Hepatocyte (in vitro differentiated cells): ENCODE measurements at regions not wholly inside any gene's neighbourhood (a gene's known extent, or its start where the extent isn't known, plus 50 kb on each side); places are given as distances from the start of the nearest gene placed in this dataset.
A peak's percentile ranks its signal among the peaks of the same experiment; 100 is the strongest.

Experiments
- DNase-seq: peaks from one replicate; pipeline ENCODE4 v3.0.0-alpha.2; 2016; ENCODE audit warnings: low spot score
- H2AFZ ChIP-seq: fragments of 200-600 bp; sonication (generic); 2 replicates; pipeline ENCODE4 v1.6.0; 2016; ENCODE audit warnings: antibody characterized with exemption, mild to moderate bottlenecking
- H3K27ac ChIP-seq: fragments of 200-600 bp; sonication (generic); 2 replicates; pipeline ENCODE4 v1.5.1; 2016; ENCODE audit warnings: mild to moderate bottlenecking
- H3K27me3 ChIP-seq: fragments of 200-600 bp; sonication (generic); 2 replicates; pipeline ENCODE4 v1.6.1; 2016
- H3K36me3 ChIP-seq: fragments of 200-600 bp; sonication (generic); replicated peaks from 2 replicates; pipeline ENCODE4 v1.5.1; 2016; ENCODE audit warnings: low read depth; ENCODE audit not compliant: insufficient read depth
- H3K4me1 ChIP-seq: fragments of 200-600 bp; sonication (generic); 2 replicates; pipeline ENCODE4 v1.5.1; 2016; ENCODE audit warnings: mild to moderate bottlenecking, moderate library complexity; ENCODE audit not compliant: insufficient read depth
- H3K4me2 ChIP-seq: fragments of 200-600 bp; sonication (generic); 2 replicates; pipeline ENCODE4 v1.6.0; 2016
- H3K4me3 ChIP-seq: fragments of 200-600 bp; sonication (generic); 2 replicates; pipeline ENCODE4 v1.5.1; 2016; ENCODE audit warnings: mild to moderate bottlenecking
- H3K79me2 ChIP-seq: fragments of 200-600 bp; sonication (generic); 2 replicates; pipeline ENCODE4 v1.6.0; 2017; ENCODE audit warnings: mild to moderate bottlenecking
- H3K9me2 ChIP-seq: fragments of 200-600 bp; sonication (generic); replicated peaks from 2 replicates; pipeline ENCODE4 v1.6.0; 2017; ENCODE audit warnings: mild to moderate bottlenecking; ENCODE audit not compliant: insufficient read depth
- H3K9me3 ChIP-seq: fragments of 200-600 bp; sonication (generic); 2 replicates; pipeline ENCODE4 v1.5.1; 2016; ENCODE audit warnings: low read depth, mild to moderate bottlenecking
- H4K20me1 ChIP-seq: fragments of 200-600 bp; sonication (generic); 2 replicates; pipeline ENCODE4 v1.6.0; 2016; ENCODE audit warnings: mild to moderate bottlenecking; ENCODE audit not compliant: insufficient read depth, poor library complexity, severe bottlenecking
- EZH2 ChIP-seq: fragments of 200-600 bp; sonication (generic); IDR thresholded peaks from 2 replicates; pipeline ENCODE4 v1.6.1; 2016; ENCODE audit warnings: antibody characterized with exemption, mild to moderate bottlenecking, borderline replicate concordance
- EZH2phosphoT487 ChIP-seq: fragments of 200-600 bp; sonication (generic); IDR thresholded peaks from one replicate; pipeline ENCODE4 v1.6.1; 2018; ENCODE audit warnings: antibody characterized with exemption, mild to moderate bottlenecking, low read depth, moderate library complexity; ENCODE audit not compliant: unreplicated experiment, severe bottlenecking
- WGBS: methylation state at CpG from one replicate; pipeline ENCODE4 v1.1.6; 2016; ENCODE audit warnings: low lambda C conversion rate; ENCODE audit errors: missing lambda C conversion rate; 5-methylcytosine and 5-hydroxymethylcytosine counted together
- TF ChIP-seq, protein P1 (sequence below): fragments of 200-600 bp; sonication (generic); IDR thresholded peaks from 2 replicates; pipeline ENCODE4 v1.5.1; 2016; ENCODE audit warnings: antibody characterized with exemption, mild to moderate bottlenecking; ENCODE audit not compliant: poor library complexity

GRCh38 chr11:106467501-106467900, 390.0 kb downstream of the AASDHPPT start:
- H2AFZ ChIP-seq: no peak overlapping the region
- H3K4me1 ChIP-seq: peaks cover 68% of the 10 kb centered on the region
- no peaks in the 10 kb centered on the region for H3K36me3 ChIP-seq
- H3K9me3 ChIP-seq: no peaks in the 10 kb centered on the region
- H3K4me3 ChIP-seq: no peak overlapping the region
- TF ChIP-seq EZH2 (no peak), EZH2phosphoT487 (no peak)
- TF ChIP-seq, protein P1, sequence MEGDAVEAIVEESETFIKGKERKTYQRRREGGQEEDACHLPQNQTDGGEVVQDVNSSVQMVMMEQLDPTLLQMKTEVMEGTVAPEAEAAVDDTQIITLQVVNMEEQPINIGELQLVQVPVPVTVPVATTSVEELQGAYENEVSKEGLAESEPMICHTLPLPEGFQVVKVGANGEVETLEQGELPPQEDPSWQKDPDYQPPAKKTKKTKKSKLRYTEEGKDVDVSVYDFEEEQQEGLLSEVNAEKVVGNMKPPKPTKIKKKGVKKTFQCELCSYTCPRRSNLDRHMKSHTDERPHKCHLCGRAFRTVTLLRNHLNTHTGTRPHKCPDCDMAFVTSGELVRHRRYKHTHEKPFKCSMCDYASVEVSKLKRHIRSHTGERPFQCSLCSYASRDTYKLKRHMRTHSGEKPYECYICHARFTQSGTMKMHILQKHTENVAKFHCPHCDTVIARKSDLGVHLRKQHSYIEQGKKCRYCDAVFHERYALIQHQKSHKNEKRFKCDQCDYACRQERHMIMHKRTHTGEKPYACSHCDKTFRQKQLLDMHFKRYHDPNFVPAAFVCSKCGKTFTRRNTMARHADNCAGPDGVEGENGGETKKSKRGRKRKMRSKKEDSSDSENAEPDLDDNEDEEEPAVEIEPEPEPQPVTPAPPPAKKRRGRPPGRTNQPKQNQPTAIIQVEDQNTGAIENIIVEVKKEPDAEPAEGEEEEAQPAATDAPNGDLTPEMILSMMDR: no peak
- H3K9me2 ChIP-seq: no peaks in the 10 kb centered on the region
- no peaks in the 10 kb centered on the region for H4K20me1 ChIP-seq
- no peaks in the 10 kb centered on the region for H3K27me3 ChIP-seq
- peak overlapping the region; percentile 50 for H3K4me2 ChIP-seq
- DNase-seq: no peak
- H3K79me2 ChIP-seq: no peaks in the 10 kb centered on the region
- H3K27ac ChIP-seq: peak overlapping the region; percentile 87

DNA sequence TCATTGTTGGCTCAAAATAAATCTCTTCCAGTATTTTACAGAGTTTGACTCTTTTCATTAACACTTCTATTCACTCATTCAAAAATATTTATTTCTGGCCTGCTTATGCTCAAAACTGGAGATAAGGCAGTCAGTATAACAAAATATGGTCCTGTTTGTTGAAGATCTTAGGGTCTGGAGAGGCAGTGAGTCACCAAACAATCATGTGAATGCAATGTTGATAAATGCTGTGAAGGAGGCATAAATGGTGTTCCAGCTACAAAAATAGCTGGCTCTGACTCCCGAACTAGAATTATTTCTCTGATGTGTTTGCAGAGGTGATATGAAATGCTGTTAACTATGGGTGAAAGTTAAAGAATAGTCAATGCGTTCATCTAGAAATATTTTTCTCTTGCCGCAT, 390.6 kb downstream of the AASDHPPT start:
- Histone ChIP-seq H3K4me3 (no peak overlapping the region), H2AFZ (no peak overlapping the region), H3K4me2 (peak overlapping the region; percentile 50), H3K79me2 (no peaks in the 10 kb centered on the region), H3K27ac (peak overlapping the region; percentile 87), H3K4me1 (peaks cover 62% of the 10 kb centered on the region), H3K36me3 (no peaks in the 10 kb centered on the region), H3K27me3 (no peaks in the 10 kb centered on the region), H4K20me1 (no peaks in the 10 kb centered on the region), H3K9me2 (no peaks in the 10 kb centered on the region), H3K9me3 (no peaks in the 10 kb centered on the region)
- DNase-seq: peak; percentile 43
- TF ChIP-seq EZH2phosphoT487 (no peak), EZH2 (no peak)
- TF ChIP-seq, protein P1: no peak
- 50% methylated on average over 3 of the region's 3 CpGs for WGBS

GRCh38 chr11:106468531-106468930, 391.1 kb downstream of the AASDHPPT start:
- H3K9me3 ChIP-seq: no peaks in the 10 kb centered on the region
- WGBS: 81% methylated on average over 1 of the region's 1 CpG
- no peak for TF ChIP-seq EZH2phosphoT487
- no peak for TF ChIP-seq EZH2
- TF ChIP-seq, protein P1: no peak

GRCh38 chr11:106470230-106470629, 392.8 kb downstream of the AASDHPPT start:
- H3K27ac ChIP-seq: peak overlapping the region; percentile 87

More at GRCh38 chr11:106468531-106468930, 391.1 kb downstream of the AASDHPPT start:
- no peaks in the 10 kb centered on the region for H3K79me2 ChIP-seq
- peak overlapping the region; percentile 44 for H2AFZ ChIP-seq
- H3K36me3 ChIP-seq: no peaks in the 10 kb centered on the region
- no peaks in the 10 kb centered on the region for H4K20me1 ChIP-seq
- H3K9me2 ChIP-seq: no peaks in the 10 kb centered on the region
- DNase-seq: no peak
- H3K27me3 ChIP-seq: no peaks in the 10 kb centered on the region
- H3K4me1 ChIP-seq: peaks cover 58% of the 10 kb centered on the region
- H3K4me2 ChIP-seq: peak overlapping the region; percentile 50
- peak overlapping the region; percentile 87 for H3K27ac ChIP-seq
- no peak overlapping the region for H3K4me3 ChIP-seq

More at GRCh38 chr11:106470230-106470629, 392.8 kb downstream of the AASDHPPT start:
- no peak for DNase-seq
- H3K4me3 ChIP-seq: no peak overlapping the region
- TF ChIP-seq EZH2: no peak
- no peak for TF ChIP-seq EZH2phosphoT487
- TF ChIP-seq, protein P1: no peak
- H3K4me2 ChIP-seq: no peak overlapping the region
- H3K9me2 ChIP-seq: no peaks in the 10 kb centered on the region
- H2AFZ ChIP-seq: peak overlapping the region; percentile 13
- no peaks in the 10 kb centered on the region for H4K20me1 ChIP-seq
- WGBS: 60% methylated on average over 3 of the region's 3 CpGs
- peaks cover 51% of the 10 kb centered on the region for H3K4me1 ChIP-seq
- no peaks in the 10 kb centered on the region for H3K79me2 ChIP-seq
- H3K27me3 ChIP-seq: no peaks in the 10 kb centered on the region
- no peaks in the 10 kb centered on the region for H3K36me3 ChIP-seq
- H3K9me3 ChIP-seq: no peaks in the 10 kb centered on the region
